Hematopoietic multipotent progenitor cell treated with erythropoietin and hydrocortisone succinate and interleukin-3 and kit ligand, for 8 days (in vitro differentiated cells): ENCODE measurements at regions not wholly inside any gene's neighbourhood (a gene's known extent, or its start where the extent isn't known, plus 50 kb on each side); places are given as distances from the start of the nearest gene placed in this dataset.

Experiments used
- DNase-seq: peaks from one replicate; pipeline ENCODE4 v3.0.0-alpha.2; 2015

DNA sequence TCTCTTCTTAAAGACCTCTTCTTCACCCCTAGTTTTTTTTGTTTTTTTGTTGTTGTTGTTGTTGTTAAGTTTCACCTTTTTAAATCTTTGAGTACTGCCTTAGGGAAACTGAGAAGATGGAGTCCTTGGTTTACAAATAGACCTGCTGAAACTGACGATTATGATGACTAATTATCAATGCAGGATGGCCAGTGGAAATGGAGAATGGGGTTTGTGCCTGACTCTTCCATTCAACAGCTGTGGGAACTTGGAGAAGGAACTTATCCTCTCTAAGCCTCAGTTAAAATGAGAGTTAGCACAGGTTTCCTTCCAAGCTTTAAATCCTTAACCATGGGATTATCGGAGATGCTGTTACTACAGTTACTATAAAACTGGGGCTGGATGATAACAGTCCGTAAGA is 66.7 kb upstream of the PNMA1 start:
- no peak for DNase-seq

DNA sequence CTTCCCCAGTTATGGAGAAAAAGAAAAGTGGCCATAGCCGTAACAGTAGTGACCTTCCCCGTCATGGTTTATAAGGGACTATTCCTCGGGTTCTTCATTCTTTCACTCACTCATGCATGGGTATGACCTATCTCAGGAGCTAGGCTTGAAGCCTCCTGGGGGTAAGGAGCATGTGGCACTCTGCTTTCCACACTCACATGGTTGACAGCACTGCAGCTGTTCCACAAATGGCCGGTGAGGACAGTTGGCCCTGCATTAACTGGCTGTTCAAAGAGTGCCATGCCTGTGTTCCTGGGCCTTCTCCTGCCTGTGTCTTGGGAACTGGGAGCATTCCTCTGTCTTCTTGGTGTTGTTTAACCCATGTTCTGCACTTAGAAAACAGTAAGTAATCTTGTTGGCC is 66.2 kb upstream of the PNMA1 start:
- no peak for DNase-seq

DNA sequence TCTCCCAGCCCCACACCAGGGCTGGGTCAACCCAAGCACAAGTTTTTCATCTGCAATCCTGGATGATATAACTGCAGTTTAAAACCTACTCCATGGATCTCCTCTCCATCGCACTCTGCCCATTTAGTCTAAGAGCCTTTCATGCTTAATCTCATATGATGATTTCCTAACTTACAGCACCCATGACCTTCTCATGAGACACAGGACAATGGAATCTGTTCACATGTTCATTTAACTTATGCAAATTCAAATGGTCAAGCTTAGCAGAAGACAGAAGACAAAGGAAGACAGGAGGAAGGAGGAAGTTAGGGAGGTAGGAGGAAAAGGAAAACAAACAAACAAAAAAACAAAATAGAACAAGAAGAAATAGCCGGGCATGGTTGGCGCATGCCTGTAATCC is 64.6 kb upstream of the PNMA1 start:
- no peak for DNase-seq

DNA sequence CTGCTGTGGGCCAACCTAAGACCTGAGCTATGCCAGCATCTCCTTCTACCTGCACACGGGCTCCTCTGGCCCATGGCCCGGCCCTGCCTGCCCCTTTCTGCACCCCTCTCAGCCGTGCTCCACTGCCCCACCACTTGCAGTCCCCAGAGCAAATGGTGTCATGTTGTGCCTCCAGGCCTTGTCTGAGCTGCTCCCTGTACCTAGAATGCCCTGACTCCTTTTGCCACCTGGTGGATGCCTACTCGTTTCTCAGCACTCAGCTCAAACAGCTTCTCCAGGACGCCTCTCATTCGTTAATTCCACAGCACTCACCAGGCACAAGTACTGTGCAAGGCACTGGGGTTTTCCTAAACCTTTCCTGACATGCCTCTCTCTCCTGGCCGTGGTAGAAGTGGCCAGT is 63.2 kb upstream of the PNMA1 start:
- DNase-seq, result peak; percentile 42

DNA sequence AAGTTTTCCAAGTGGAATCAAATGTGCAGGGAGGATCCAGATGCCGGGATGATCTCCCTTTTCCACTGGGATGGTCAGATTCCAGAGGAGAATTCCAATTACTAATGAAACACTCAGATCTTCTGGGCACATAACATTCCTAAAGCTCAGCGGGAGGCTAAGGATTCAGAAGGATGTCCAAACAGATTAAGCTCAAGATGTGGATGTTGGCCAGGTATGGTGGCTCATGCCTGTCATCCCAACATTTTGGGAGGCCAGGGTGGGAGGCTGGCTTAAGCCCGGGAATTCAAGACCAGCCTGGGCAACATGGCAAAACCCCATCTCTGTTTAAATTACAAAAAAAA is 62.0 kb upstream of the PNMA1 start:
- no peak for DNase-seq

DNA sequence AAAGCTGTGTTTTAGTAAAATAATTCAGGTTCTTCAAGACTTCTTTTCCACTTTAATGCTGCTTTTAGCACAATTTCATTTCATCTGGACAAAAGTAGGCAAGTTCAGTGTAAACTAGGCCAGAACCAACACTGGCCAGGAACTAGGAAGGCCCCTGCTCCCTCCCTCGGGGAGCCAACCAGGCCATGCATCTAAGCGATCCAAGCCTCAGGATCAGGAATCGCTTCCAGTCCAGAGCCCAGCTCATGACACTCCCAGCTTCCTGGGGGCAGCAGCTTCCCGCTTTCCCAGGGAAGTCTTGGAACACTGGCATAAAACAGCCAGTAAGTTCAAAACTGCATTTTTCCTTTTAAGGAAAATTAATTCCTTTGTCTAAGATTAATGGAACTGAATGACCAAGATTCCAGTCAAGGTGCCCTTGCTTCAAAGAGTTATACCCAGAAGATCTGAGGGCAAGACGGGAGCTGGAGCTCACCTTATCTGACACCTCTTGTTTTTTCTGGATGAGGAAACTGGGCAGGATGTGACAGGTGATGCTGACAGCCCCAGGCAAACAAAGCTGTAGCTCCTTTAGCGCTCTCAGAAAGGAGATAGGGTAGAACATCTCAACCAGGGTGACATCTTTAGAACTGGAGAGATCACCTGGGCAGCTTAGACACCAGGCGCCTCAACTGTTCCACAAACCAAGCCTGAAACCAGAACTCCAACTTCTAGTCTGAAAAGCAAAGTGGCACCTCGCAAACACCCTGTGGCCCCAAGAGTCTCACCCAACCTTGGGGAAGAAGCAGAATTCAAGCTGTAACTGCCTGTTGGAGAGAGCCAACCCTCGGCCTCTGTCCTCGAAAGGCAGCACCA is 61.4 kb upstream of the PNMA1 start:
- DNase-seq, result no peak

DNA sequence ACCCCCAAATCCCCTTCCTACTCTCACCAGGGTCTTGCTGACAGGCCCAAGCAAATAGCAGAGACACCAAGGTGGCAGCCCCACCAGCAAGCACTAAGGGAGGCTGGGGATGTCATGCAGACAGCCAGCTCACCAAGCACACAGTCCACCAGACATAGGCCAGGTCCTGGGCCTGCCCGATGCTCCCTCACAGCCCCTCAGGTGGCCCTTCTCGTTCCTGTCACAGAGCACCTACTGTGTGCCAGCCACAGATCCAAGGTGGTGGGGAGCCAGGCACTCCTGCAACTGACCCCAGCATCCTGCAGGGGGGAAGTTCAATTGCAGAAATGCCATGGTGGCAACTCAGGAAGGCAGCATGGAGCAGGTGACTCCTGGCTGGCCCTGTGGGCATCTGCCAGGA is 60.5 kb upstream of the PNMA1 start:
- DNase-seq, result no peak

DNA sequence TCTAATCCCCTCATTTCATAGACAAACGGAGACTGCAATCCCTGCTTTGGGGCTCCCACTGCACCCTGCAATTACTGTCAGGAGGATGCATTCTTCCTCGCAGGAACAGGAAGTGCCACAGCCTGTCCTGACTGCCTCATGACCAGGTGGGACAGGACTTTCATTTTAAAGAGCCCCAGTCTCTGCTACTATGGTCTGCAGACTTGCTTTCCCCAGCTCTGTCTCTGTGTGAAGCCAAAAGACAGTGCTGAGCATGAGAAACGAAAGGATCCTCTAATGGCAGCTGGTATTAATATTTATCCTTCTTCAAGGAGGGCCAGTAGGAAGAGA is 60.0 kb upstream of the PNMA1 start:
- DNase-seq, result no peak

DNA sequence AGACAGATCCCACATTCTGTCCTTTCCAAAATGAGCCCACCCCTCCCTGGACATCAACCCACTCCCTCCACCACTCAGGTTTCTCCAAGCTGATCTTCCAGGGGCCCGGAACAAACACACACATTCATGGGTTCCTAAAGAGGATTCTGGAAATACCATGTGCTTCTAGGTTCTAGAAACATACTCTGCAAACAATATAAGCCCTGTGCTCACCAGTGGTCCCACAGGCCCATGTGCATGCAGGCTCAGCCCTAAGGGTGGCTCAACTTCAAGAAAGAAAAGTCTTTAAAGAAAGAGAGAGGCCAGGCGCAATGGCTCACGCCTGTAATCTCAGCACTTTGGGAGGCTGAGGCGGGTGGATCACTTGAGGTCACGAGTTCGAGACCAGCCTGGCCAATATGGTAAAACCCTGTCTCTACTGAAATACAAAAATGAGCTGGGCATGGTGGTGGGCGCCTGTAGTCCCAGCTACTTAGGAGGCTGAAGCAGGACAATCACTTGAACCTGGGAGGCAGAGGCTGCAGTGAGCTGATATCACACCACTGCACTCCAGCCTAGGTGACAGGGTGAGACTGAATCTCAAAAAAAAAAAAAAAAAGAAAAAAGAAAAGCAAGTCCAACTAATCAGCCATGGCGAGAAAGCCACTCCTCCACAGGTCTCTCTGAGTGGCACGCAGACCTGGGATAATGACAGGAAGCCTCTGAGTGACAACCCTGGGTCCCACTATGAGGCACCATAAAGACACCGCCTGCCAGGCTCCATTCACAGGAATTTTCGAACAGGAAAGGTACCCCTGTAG is 59.5 kb upstream of the PNMA1 start:
- peak; percentile 47 for DNase-seq

DNA sequence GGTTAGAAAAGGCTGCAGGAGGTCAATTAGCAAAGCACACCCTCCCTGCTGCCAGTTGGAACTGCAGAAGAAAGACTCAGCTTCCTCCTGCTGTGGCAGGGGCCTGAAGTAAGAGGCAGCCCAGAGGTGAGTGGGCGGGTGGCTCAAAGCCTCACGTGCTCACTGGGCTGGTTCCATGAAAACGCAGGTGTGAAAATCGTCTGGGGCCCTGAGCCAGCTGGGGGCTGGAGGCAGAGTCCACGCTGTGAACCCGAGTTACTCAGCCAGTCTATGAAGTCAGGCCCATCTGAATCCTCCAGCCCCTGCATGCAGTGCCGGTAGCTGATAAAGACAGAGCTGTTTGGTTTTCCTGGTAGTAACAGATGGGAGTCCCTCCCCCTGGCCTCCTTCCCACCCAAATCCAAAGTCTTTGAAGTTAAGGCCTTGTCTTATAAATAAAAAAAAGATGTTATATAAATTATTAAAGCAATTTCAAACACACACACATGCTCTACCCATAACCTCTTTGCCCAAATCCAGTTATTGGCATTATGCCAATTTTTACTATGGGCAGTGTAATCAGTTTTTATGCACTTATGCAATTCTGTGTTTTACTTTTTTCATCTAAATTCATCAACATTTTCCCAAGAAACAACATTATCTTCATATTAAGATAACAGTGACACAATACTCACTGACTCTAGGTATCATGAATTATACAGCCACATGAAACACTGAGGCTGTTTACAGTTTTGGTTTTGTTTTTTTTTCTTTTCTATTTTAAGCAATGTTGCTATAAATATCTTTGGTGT is 57.9 kb upstream of the PNMA1 start:
- DNase-seq, result peak; percentile 97

DNA sequence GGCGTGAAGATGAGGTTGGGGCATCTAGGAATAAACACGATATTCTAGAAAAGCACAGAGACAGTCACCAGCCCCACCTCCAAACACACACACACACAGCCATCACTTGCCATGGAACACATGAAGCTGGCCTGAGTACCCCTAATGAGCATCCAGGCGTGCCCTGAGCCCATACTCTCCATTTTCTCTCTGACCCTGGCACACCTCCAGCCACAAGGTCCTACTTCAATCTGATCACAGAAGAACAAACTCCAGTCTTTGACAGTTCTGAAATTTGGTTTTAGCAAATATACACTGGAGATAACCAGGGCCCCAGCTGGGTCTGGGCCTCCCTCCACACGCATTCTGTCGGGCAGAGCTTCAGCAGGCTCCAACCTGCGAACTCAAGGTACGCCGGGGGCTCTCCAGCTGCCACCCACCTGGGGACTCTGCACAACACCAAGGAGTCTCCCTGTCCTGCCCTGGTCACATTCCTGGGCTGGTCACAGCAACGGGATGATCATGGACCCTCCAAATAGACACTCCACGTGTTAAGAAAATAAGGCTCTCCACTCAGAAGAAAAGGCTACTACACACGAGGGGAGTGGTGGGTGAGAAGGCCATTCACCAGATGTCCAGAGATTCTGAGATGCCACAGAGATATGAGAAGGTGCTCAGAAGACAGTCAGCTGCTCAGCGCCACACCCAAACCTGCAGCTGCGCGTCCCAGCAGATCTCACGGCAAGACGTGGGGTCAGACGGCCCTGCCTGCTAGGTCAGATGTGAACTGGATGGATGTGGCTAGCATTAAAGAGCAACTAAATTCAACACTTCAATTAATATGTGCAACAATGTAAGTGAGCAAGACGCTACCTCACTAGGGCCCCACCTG is 57.0 kb upstream of the PNMA1 start:
- no peak for DNase-seq

DNA sequence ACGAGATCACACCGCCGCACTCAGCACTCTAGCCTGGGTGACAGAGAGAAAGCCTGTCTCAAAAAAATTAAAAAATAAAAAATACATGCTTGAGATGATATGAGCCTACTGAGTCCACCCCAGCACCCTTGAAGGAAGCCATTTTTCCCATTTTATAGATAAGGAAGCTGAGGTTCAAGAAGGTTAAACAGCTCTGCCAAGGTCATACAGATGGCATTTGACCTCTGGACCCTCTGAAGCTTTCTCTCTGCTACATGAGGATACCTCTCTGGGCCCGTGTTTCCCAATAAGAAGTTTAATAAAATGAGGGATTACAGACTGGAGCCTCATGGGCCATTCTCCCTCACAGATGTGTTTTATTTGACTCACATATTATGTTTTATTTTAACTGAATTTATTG is 53.9 kb upstream of the PNMA1 start:
- no peak for DNase-seq

DNA sequence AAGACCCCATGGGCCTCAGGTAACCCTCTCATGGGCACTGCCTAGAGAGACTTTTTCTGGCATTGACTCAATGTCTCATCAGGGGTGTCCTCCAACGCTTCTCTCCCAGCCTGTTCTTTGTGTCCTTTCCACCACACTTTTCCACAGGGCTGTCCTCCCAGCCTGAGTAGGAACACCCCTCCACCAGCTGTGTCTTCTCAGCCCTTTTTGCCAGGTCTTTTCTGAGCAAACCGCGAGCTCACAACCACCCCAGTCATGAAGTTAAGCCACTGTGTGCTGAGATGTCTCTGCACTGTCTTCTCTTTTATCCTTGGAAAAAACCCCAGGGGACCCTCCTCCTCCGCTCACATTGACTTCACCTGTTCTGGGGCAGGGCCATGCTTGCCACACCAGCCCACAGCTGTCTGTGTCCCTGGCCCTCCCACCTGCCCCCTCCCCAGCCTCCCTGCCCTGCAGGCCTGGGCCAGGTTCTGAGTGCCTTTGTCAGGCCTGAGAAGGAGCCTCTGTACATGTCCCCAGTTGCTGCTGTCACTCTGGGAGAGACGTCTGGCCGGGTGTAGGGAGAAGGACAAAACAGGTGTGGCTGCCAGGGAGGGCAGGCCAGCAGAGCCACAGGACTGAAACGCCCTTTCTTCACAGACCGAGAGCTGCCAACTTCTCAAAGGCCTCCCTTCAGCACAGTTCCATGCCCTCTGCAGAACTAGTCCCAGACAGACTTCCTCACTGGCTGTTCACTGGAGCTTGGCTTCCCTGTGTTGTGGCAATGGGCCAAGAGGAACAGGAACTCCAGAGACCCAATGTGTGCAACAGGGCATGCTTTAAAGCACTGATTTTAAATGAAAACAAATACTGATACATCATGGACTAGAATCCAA is 50.5 kb upstream of the PNMA1 start:
- peak; percentile 45 for DNase-seq
